ENCODE measurements at regions not wholly inside any gene's neighbourhood (a gene's known extent, or its start where the extent isn't known, plus 50 kb on each side); places are given as distances from the start of the nearest gene placed in this dataset.
"Not testable (repeated sequence)": the region's sequence is repeated elsewhere in the genome, so short reads cannot be mapped to it uniquely, and the experiment has no call there.

GRCh38 chr13:34376483-34376882 lies 558.5 kb downstream of the RFC3 start:
- no peak for DNase-seq

GRCh38 chr13:34381228-34381627 lies 560.8 kb upstream of the NBEA start:
- no peak for DNase-seq

GRCh38 chr13:34383728-34384127 lies 558.3 kb upstream of the NBEA start:
- DNase-seq = no peak

GRCh38 chr13:34386229-34386628 lies 555.8 kb upstream of the NBEA start:
- DNase-seq = not testable (repeated sequence)

GRCh38 chr13:34391076-34391475 lies 551.0 kb upstream of the NBEA start:
- DNase-seq = no peak

- DNase-seq = no peak
Measured at GRCh38 chr13:34401696-34402095, 540.4 kb upstream of the NBEA start.

GRCh38 chr13:34405410-34406181 lies 536.5 kb upstream of the NBEA start:
- no peak for DNase-seq

- DNase-seq = no peak
Measured at GRCh38 chr13:34408640-34409039, 533.4 kb upstream of the NBEA start.

- DNase-seq = no peak
Measured at GRCh38 chr13:34409496-34410182, 532.4 kb upstream of the NBEA start.

- DNase-seq = no peak
Measured at GRCh38 chr13:34410678-34411077, 531.4 kb upstream of the NBEA start.

GRCh38 chr13:34411177-34411576 lies 530.9 kb upstream of the NBEA start:
- DNase-seq = no peak

GRCh38 chr13:34411894-34412293 lies 530.2 kb upstream of the NBEA start:
- DNase-seq = no peak

GRCh38 chr13:34412295-34412694 lies 529.8 kb upstream of the NBEA start:
- DNase-seq = no peak

GRCh38 chr13:34412817-34413375 lies 529.2 kb upstream of the NBEA start:
- no peak for DNase-seq

GRCh38 chr13:34413538-34414210 lies 528.4 kb upstream of the NBEA start:
- DNase-seq = no peak

GRCh38 chr13:34414616-34415015 lies 527.5 kb upstream of the NBEA start:
- DNase-seq = no peak

- no peak for DNase-seq
Measured at GRCh38 chr13:34416971-34417380, 525.1 kb upstream of the NBEA start.

GRCh38 chr13:34417896-34418295 lies 524.2 kb upstream of the NBEA start:
- DNase-seq = no peak

- DNase-seq = no peak
Measured at GRCh38 chr13:34419025-34419424, 523.0 kb upstream of the NBEA start.

- no peak for DNase-seq
Measured at GRCh38 chr13:34419755-34420154, 522.3 kb upstream of the NBEA start.

- no peak for DNase-seq
Measured at GRCh38 chr13:34420702-34421346, 521.2 kb upstream of the NBEA start.

- no peak for DNase-seq
Measured at GRCh38 chr13:34421347-34421719, 520.7 kb upstream of the NBEA start.

- DNase-seq = no peak
Measured at GRCh38 chr13:34421858-34422475, 520.1 kb upstream of the NBEA start.
